ENCODE measurements at regions not wholly inside any gene's neighbourhood (a gene's known extent, or its start where the extent isn't known, plus 50 kb on each side); places are given as distances from the start of the nearest gene placed in this dataset.
"Not testable (repeated sequence)": the region's sequence is repeated elsewhere in the genome, so short reads cannot be mapped to it uniquely, and the experiment has no call there.

GRCh38 chr5:85428426-85428934 is 1043.8 kb upstream of the EDIL3 start:
- no peak for DNase-seq
- Histone ChIP-seq H3K9me3 (no peaks in the 10 kb centered on the region), H3K27me3 (no peaks in the 10 kb centered on the region), H3K36me3 (ENCODE audit: low read depth, missing control alignments) (no peaks in the 10 kb centered on the region), H3K4me3 (no peak overlapping the region), H3K4me1 (no peaks in the 10 kb centered on the region), H3K27ac (no peak overlapping the region)
- WGBS, 2 donors: 69 to 85% methylated on average over 1 of the region's 1 CpG
- TF ChIP-seq POLR2A (IDR thresholded peaks at IDR 0.05): no peak
- TF ChIP-seq, protein P1, sequence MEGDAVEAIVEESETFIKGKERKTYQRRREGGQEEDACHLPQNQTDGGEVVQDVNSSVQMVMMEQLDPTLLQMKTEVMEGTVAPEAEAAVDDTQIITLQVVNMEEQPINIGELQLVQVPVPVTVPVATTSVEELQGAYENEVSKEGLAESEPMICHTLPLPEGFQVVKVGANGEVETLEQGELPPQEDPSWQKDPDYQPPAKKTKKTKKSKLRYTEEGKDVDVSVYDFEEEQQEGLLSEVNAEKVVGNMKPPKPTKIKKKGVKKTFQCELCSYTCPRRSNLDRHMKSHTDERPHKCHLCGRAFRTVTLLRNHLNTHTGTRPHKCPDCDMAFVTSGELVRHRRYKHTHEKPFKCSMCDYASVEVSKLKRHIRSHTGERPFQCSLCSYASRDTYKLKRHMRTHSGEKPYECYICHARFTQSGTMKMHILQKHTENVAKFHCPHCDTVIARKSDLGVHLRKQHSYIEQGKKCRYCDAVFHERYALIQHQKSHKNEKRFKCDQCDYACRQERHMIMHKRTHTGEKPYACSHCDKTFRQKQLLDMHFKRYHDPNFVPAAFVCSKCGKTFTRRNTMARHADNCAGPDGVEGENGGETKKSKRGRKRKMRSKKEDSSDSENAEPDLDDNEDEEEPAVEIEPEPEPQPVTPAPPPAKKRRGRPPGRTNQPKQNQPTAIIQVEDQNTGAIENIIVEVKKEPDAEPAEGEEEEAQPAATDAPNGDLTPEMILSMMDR (IDR thresholded peaks at IDR 0.05): no peak
- intact Hi-C loops (cut with DNase I; ENCODE audit: low total_unique reads): no loop called here

DNA sequence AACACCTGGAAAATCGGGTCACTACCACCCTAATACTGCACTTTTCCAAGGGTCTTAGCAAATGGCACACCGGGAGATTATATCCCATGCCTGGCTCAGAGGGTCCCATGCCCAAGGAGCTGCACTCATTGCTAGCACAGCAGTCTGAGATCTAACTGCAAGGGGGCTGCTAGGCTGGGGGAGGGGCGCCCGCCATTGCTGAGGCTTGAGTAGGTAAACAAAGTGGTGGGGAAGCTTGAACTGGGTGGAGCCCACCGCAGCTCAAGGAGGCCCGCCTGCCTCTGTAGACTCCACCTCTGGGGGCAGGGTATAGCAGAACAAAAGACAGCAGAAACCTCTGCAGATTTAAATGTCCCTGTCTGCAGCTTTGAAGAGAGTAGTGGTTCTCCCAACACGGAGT is 1047.0 kb upstream of the EDIL3 start:
- H3K9me3 ChIP-seq; intact Hi-C loops (cut with DNase I; ENCODE audit: low total_unique reads); H3K4me3 ChIP-seq; H3K36me3 ChIP-seq (ENCODE audit: low read depth, missing control alignments); H3K4me1 ChIP-seq; DNase-seq; H3K27ac ChIP-seq; H3K27me3 ChIP-seq: not testable (repeated sequence)
- 82 to 91% methylated on average over 6 to 7 of the region's 7 CpGs for WGBS, 2 donors

GRCh38 chr5:85441156-85441555 is 1056.5 kb upstream of the EDIL3 start:
- Histone ChIP-seq H3K9me3 (no peaks in the 10 kb centered on the region), H3K27ac (no peak overlapping the region), H3K36me3 (ENCODE audit: low read depth, missing control alignments) (no peaks in the 10 kb centered on the region), H3K4me3 (no peak overlapping the region), H3K27me3 (no peaks in the 10 kb centered on the region), H3K4me1 (no peaks in the 10 kb centered on the region)
- TF ChIP-seq, protein P1 (IDR thresholded peaks at IDR 0.05): no peak
- TF ChIP-seq POLR2A (IDR thresholded peaks at IDR 0.05): no peak
- DNase-seq: no peak
- intact Hi-C loops (cut with DNase I; ENCODE audit: low total_unique reads): no loop called here
- 70 to 71% methylated on average over 3 of the region's 3 CpGs for WGBS, 2 donors

DNA sequence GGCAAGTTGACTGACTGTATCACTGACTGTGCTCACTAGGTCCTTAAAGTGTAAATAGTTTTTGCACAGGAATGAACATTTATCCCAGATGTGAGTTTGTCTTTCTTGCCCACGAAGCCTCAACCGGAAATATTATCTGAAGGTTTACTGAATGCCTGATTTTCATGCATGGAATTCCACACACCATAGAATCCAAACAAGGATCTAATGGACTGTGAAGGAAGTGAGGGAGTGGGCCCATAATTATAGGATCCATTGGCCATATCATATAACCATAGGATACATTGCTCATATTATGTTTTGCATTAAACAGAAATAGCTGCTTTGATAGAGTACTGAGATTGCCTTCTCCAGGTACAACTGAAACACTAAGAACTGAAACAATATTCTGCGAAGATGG is 1057.2 kb upstream of the EDIL3 start:
- 94 to 98% methylated on average over 3 of the region's 3 CpGs for WGBS, 2 donors
- DNase-seq: no peak
- no peak for TF ChIP-seq POLR2A (IDR thresholded peaks at IDR 0.05)
- TF ChIP-seq, protein P1 (IDR thresholded peaks at IDR 0.05): no peak
- H3K27me3 ChIP-seq: no peaks in the 10 kb centered on the region
- no peak overlapping the region for H3K27ac ChIP-seq
- intact Hi-C loops (cut with DNase I; ENCODE audit: low total_unique reads): no loop called here
- H3K4me3 ChIP-seq: no peak overlapping the region
- no peaks in the 10 kb centered on the region for H3K36me3 ChIP-seq (ENCODE audit: low read depth, missing control alignments)
- no peaks in the 10 kb centered on the region for H3K9me3 ChIP-seq
- no peaks in the 10 kb centered on the region for H3K4me1 ChIP-seq

- no peak for DNase-seq
- TF ChIP-seq POLR2A (IDR thresholded peaks at IDR 0.05): no peak
- TF ChIP-seq, protein P1 (IDR thresholded peaks at IDR 0.05): no peak
- Histone ChIP-seq H3K4me1 (no peaks in the 10 kb centered on the region), H3K36me3 (ENCODE audit: low read depth, missing control alignments) (no peaks in the 10 kb centered on the region), H3K9me3 (no peaks in the 10 kb centered on the region), H3K4me3 (no peak overlapping the region), H3K27ac (no peak overlapping the region), H3K27me3 (no peaks in the 10 kb centered on the region)
- 91 to 92% methylated on average over 4 of the region's 4 CpGs for WGBS, 2 donors
- intact Hi-C loops (cut with DNase I; ENCODE audit: low total_unique reads): no loop called here
These were observed 1067.8 kb upstream of the EDIL3 start for GRCh38 chr5:85452322-85453025.
